IPS DF 19.7 (cell line): ENCODE measurements at regions not wholly inside any gene's neighbourhood (a gene's known extent, or its start where the extent isn't known, plus 50 kb on each side); places are given as distances from the start of the nearest gene placed in this dataset.

Source experiments
- DNase-seq: peaks from one replicate; pipeline ENCODE4 v3.0.0-alpha.2; 2013; ENCODE audit warnings: low read depth, low spot score

DNA sequence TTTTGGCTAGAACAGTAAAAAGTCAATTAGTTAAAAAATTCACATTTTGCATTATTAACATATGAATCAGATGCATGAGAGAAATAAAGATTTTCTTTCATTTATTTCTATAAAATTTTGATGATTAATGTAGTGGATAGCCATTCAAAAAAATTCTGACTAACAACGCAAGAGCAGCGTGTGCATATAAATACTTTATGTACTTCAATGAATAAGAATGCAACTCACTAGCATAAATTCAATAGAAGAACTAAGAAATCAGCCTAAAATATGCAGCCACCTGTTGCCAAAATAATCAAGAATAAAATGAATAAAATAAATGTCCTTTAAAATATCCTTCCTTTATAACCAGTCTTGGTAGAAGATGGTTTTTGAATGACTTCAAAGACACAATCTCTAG is 471.9 kb downstream of the PDGFC start:
- DNase-seq = no peak

DNA sequence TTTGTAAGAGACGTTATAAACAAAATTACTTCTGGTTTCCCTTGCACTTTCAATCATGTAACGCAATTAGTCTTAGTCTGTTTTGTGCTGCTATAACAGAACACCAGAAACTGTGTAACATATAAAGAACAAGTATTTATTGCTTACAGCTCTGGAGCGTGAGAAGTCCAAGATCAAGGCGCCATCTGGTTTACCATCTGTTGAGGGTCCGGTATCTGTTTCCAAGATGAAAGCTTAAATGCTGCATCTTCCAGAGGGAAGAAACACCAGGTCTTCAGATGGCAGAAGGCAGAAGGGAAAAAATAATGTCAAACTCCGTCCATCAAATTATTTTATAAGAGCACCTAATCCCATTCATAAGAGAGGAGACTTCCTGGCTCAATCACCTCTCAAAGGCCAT is 474.1 kb downstream of the PDGFC start:
- no peak for DNase-seq

DNA sequence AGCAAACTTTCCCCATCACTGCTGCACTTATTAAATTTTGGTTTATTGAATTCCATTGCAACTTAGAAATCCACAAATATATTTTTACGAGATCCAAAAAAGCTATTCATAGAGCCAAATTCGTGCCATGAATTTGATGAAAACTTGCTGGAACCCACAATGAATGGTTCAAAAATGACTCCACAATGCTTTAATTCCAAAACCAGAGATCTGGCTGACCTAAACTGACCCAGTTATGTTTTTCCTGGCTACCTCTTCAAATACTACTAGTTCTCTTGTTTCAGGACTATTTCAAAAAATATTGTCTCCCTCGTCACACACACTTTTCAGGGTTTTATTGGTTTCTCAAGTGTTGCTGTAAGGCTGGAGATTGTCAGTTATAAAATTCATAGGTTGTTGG is 474.8 kb downstream of the PDGFC start:
- no peak for DNase-seq

DNA sequence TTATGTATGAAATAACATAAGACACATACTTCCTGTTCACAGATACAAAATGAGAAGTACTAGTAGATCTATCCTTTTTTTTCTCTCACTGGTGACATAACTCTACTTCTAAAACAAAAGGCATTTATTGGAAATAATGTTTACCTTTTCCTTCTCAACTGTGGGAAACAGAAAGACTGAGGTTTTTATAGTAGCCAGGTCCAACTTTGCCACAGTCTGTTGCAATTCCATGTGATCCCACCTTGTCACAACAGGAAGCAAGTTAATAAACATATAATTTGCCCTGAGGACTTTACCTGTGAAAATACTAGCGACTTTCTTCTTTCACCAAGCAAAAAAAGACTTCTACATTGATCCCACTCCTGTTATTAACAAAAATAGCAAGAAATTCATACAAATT is 475.8 kb downstream of the PDGFC start:
- no peak for DNase-seq

DNA sequence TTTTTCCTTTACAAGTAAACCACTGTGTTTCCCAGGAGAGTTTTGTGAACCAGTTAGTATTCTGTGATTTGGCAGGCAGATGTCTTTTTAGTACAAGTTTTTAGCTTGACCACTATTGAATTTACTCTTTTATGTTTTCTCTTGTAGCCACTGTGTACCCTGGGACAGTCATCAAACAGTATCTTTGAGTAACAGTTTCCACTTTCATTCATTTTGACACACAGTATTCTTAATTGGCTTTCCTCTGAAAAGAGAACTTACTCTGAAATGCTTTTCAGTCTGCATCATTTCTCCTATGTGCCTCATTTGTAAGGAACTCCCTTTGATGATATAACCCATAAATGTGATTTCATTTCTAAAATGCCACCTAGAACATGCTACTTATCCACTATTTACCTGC is 476.5 kb downstream of the PDGFC start:
- no peak for DNase-seq

DNA sequence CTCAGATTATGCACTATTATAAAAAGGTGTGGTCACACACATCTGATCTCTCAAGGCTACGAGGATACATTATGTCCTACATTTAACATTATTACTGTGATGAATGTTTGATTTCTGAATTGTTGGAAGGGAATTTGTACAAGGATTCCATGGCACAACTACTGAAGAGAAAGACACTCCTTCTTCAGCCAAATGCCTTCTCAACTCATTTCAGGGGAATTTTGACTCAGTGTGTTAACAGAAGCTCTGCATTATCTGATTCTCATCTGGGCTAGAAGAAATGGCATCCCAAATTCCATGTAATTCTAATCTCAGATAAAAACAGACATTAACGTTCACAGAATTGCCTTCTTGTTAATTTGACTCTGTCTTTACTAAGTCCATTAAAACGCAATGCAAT is 477.7 kb downstream of the PDGFC start:
- DNase-seq = no peak

DNA sequence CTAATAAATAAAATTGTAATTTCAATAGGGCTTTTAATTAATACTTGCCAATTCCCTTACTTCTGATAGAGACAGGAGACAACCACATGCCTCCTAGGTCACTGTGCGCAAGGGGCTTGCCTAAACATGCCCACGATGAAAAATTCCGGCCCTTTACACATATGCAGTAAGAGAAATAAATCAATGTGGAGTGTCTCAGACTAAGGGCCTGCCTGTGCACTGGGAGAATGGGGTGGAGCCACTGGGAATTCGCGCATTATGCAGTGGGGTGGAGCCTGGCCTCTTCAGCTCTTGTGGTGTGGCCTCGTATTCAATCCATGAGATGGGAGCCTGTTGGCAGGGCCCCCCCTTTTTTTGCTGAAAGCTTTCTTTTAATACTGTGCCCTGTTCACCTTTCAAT is 484.5 kb downstream of the PDGFC start:
- DNase-seq = no peak

DNA sequence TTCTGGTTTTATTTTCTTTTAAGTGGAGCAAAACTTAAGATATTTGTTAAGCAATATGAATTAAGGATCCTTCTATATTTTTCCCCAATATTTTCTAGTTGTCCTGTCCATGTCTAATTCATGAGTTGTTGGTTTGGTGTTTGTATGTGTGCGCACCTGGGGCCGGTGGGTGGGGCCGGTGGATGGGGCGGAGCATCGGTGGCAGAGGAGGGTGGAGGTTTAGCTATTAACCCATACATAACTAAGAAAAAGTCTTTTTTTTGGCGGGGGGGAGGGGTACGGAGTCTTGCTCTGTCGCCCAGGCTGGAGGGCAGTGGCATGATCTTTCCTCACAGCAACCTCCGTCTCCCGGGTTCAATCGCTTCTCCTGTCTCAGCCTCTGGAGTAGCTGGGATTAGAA is 489.8 kb downstream of the PDGFC start:
- no peak for DNase-seq

DNA sequence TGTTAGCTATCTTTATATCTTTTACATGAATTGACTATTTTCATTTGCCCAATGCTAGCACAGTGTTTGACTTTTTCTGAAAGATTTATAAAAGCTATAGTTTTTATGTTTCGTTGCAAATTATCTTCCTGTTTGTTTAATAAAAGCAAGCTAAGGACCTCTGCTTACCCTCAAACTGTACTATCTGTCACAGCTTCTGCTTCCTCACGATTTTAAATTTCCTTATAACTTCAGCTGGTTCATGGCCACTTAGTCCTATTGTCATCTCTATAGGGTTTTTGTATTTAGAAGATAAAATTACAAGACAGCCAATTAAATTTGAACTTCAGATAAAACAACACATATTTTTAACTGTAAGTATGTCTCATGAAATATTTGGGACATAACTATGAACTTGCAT is 494.0 kb downstream of the PDGFC start:
- no peak for DNase-seq

DNA sequence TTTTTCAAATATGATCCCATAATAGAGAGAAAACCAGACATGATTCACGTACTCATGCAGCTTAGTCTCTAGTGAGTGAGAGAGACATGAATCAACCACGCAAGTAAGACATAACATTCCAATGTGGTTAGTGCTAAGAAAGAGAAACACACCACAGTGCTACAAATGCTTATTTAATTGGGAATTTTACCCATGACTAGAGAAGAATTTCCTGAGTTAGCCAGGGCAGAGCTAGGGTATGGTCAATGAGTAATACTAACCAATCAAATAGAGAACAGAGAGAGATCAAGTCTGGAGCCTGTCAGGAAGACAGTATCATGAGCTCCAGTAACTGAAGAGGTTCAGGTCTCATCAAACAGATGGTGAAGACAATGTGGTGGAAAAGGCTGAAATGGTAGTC is 495.2 kb downstream of the PDGFC start:
- no peak for DNase-seq

DNA sequence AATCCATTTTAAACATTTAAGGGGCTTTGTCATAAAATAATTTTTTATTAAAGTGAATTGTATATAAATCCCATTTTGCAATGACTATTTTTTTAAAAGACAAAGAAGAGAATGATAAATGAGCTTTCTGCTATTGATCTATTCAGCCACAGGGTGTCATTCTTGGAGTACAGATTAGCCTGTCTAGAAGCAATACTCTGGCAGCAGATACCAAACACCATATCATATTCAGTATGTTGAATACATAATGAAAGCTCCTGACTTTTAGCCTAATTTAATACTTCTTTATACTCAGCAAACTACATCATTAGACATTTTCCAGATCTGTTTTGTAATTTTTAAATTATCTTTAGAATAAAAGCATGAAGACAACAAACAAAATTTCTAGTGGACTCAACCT is 496.3 kb downstream of the PDGFC start:
- DNase-seq = no peak

DNA sequence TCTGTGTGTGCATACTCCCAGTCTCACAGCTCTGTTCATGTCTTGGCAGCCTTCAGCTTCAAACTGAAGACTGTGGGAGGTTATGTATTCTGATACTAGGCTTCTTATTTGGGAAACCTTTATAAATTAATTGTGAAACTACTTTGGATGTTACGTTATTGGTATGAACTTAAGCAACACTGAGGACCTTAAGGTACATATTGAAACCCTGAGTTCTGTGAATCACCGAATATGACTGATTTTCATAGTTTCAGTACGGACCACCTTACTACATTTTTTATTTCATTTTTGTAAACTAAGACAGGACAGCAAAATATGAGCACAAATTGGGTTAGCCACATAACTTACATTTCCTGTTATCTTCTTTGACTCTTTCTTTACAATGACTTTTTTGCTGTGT is 498.4 kb downstream of the PDGFC start:
- no peak for DNase-seq

DNA sequence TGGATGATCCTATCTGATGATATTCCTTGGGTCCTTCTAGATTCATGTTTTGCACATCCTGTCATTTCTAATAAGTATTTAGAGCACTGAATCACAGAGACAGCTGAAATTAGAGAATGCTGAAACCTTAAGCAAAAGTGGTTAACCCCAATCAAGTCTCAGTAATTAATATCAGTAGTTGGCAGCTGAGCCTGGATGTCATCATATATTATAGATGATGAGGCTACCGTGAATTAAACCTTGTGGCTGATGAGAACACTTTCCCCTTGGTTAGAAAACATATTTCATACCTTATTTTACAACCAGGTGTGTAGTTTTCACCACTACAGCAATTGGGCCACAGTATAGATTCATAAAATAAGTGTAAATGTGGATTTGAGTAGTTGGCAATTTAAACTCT is 499.0 kb downstream of the PDGFC start:
- no peak for DNase-seq

DNA sequence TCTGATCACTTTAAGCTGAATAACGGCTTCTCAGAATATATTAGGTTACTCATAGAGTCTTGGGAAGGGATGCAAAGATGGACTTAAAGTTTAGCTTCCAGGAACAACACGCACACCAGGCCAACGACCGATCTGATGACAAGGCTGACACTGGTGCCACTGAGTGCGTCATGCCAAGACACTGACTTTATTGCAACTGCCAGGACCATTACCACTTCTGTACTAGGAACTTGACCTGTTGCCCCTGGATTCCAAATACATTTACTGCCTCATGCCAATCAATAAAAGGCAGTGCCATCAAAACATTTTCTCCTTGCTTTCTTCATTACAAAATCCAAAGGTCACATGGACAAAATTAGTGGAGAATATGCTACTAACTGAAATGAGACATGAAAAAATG is 505.9 kb upstream of the CTSO start:
- no peak for DNase-seq

DNA sequence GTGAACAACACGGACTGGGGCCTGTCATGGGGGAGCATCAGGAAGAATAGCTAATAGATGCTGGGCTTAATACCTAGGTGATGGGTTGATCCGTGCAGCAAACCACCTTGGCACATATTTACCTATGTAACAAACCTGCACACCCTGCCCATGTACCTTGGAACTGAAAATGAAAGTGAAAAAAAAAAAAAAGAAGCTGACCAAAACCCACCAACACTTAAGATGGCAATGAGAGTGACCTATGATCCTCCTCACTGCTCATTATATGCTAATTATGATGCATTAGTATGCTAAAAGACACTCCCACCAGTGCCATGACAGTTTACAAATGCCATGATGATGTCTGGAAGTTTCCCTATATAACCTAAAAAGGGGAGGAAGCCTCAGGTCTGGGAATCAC is 503.2 kb upstream of the CTSO start:
- no peak for DNase-seq

DNA sequence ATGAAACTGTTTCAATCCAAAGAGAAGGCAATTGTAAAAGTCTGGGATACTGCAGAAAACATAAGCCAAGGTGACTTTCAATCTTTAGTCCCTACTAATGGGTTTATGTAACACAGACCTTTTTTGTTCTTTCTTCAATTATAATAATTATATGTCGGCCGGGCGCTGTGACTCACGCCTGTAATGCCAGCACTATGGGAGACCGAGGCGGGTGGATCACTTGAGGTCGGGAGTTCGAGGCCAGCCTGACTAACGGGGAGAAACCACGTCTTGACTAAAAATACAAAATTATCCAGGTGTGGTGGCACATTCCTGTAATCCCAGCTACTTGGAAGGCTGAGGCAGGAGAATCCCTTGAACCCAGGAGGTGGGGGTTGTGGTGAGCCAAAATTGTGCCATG is 489.8 kb upstream of the CTSO start:
- DNase-seq = no peak

DNA sequence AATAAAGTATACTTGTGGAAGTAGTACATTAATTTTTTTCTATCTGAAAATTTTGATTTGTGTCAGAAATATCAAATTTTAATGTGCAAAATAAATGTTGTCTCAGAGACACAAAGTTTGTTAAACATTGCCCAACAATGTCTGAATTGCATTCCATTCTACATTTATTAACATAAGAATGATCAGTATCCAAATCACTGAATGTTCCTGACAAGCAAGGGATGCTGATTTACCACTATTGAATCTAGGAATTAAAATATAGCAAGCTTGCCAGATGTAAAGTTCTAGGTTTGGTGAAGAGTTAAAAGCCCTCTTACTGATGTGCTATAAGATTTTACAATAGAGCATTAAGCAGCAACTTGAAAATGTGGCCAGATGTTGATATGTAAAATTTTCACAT is 489.2 kb upstream of the CTSO start:
- DNase-seq = no peak

DNA sequence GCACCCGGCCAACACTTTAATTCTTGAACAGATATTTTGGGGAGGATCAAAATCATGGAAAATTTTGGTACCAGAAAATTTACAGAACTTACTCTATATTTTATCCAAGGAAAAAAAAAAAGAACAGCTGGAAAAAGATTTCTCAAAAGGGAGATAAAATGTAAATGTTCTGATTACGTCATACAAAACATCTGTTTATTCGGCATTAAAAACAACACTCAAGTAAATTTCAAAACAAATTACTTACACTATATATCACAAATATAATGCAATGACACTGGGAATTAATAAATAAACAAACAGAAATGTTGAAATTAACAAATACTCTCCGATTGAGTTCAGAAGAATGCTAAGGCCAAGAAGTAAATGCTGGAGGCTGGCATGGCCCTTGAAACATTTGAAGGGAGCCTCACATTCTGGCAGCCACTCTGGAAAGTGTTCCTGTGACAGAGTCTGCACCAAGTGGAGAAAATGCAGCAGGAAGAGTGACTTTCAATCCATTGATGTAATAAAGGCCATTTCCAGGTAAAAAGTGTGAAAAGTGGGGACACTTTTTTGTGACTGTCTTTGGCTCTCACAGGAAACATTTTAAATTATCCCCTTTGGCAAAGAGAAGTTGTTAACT is 486.0 kb upstream of the CTSO start:
- no peak for DNase-seq

DNA sequence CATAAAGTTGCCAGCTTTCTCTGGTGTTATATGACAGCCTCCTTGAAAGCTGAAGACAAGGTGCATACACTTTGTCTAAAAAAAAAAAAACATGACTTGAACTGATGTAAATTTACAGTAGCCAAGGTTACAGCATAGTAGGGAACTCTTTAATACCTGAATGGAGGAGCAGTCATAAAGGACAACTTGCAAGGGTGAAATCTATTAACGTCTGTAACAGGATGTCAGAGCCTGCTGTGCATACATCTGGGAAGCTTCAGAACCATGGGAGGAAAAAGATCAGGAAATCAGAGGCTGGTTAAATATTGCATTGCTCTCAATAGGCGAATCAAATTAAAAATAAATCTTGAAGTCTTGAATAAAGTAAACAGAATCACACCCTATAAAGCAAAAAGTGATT is 484.0 kb upstream of the CTSO start:
- no peak for DNase-seq

DNA sequence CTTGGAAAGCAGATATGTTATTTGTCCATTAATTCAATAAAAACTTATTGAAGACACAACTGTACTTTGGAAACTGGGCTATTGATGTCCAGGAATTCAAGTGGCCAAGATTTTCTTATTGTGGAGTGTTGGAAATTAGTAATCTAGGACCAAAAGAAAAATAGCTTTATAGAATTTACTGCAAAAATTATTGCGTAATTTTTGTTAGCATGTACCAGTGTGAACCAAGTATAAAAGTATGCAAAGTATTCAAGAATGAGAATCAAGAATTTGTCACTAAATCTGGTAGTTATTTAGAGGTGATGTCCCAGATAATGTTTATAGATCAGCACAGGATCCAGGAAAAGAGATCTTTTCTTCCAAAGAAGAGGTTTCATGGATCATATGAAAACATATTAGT is 468.9 kb upstream of the CTSO start:
- DNase-seq = no peak

DNA sequence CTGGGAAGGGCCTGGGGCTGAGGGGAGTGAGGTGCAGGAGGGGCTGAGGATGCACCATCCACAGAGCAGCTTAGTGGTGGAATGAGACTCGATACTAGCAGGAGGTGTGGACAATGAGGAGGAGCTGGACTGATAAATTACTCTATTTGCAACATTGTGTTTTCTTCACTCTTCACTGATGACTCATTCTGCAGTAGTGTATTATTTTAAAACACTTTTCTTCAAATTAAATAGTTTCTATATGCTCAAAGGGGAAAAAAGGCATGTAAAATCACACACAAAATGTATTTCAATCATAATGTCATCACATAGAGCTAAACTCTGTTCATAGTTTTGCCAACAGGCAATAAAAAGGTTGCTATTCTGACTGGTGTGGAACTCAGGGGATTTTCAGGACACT is 467.0 kb upstream of the CTSO start:
- no peak for DNase-seq

DNA sequence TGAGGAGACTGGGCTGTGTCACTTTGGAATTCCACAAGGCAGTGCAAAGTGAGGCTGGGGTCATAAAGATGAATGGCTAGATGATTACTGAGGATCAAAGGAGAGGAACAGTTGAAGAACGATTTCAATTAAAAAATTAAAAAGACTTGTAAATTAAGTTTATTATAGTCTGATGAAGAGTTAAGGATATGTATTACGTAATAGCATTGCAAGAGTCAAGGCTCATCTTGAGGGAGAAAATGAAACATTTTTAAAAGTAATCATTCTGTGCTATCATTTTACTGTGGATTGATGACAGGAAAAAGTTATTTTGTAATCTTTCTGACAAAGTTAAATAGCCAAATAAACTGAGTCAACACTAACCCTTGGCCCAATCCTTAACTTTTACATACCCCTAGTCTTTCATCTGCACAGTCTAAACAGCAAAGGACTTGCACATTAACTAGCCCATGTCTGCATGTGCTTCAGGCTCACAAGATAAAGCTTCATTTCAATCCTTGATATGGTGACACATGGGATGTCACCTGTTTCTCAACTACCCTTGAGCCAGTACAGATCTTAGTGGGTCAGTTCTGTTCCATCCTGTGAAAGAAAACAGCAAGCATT is 465.5 kb upstream of the CTSO start:
- DNase-seq = no peak

DNA sequence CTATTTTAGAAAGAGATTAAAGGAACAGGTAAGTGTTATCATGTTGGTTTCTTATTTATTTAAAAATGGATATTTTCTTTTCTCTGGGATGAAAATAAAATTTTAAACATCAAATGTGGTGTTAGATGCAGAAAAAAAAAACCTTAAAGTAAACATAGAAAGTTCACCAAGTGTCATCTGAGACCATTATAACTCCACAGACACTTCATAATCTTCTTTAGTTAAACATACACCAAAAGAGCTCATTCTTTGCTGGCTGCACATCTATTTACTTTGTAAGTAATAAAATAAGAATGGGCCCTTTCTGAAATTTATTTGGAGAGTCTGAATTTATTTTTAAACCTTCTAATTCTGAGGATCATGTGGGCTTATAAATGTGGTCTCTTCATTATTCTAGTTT is 460.7 kb upstream of the CTSO start:
- DNase-seq = no peak
